HepG2 (cell line): ENCODE measurements at regions not wholly inside any gene's neighbourhood (a gene's known extent, or its start where the extent isn't known, plus 50 kb on each side); places are given as distances from the start of the nearest gene placed in this dataset.

Source experiments
- ATF1 ChIP-seq: IDR thresholded peaks from 2 replicates; pipeline ENCODE4 v1.6.1; 2016; ENCODE audit warnings: mild to moderate bottlenecking, control low read depth
- FOXK2 ChIP-seq: fragments of 450-650 bp; IDR thresholded peaks from 2 replicates; pipeline ENCODE4 v1.6.1; 2016
- GTF3A ChIP-seq: sonication (generic); formaldehyde crosslinking; conservative IDR thresholded peaks from 2 replicates; pipeline ENCODE4 v1.4.0; 2020; ENCODE audit warnings: mild to moderate bottlenecking, missing genetic modification reagents
- PRMT3 ChIP-seq: sonication (generic); formaldehyde crosslinking; IDR thresholded peaks from 2 replicates; pipeline ENCODE4 v1.8.1; 2022; ENCODE audit warnings: low read depth, mild to moderate bottlenecking, moderate library complexity, missing genetic modification reagents, borderline replicate concordance
- RBFOX2 ChIP-seq: fragments of 200-400 bp; formaldehyde crosslinking; IDR thresholded peaks from 2 replicates; pipeline ENCODE4 v1.6.1; 2017; ENCODE audit warnings: low read depth, mild to moderate bottlenecking, low read length
- ZEB1 ChIP-seq: IDR thresholded peaks from 2 replicates; pipeline ENCODE4 v1.6.1; 2012; ENCODE audit warnings: mild to moderate bottlenecking, low read depth, inconsistent platforms; ENCODE audit not compliant: insufficient replicate concordance
- ZFP62 ChIP-seq: sonication (generic); formaldehyde crosslinking; IDR thresholded peaks from 2 replicates; pipeline ENCODE4 v1.4.0; 2020; ENCODE audit warnings: missing genetic modification reagents
- ZFX ChIP-seq: sonication (generic); formaldehyde crosslinking; IDR thresholded peaks from 2 replicates; pipeline ENCODE4 v1.4.0; 2020; ENCODE audit warnings: mild to moderate bottlenecking, low read depth, missing genetic modification reagents, moderate library complexity
- ZNF256 ChIP-seq: sonication (generic); formaldehyde crosslinking; conservative IDR thresholded peaks from 2 replicates; pipeline ENCODE4 v1.4.0; 2020; ENCODE audit warnings: missing genetic modification reagents
- ZNF275 ChIP-seq: sonication (generic); formaldehyde crosslinking; IDR thresholded peaks from 2 replicates; pipeline ENCODE4 v1.8.0; 2022; ENCODE audit warnings: missing genetic modification reagents, mild to moderate bottlenecking, inconsistent platforms, borderline replicate concordance
- ZNF652 ChIP-seq: IDR thresholded peaks from 2 replicates; pipeline ENCODE4 v1.6.1; 2016; ENCODE audit warnings: low read depth, borderline replicate concordance
- TF ChIP-seq, protein P1 (sequence below): sonication (generic); formaldehyde crosslinking; conservative IDR thresholded peaks from 2 replicates; pipeline ENCODE4 v1.8.1; 2023; ENCODE audit warnings: missing genetic modification reagents
- TF ChIP-seq, protein P2 (sequence below): sonication (generic); formaldehyde crosslinking; IDR thresholded peaks from 2 replicates; pipeline ENCODE4 v1.4.0; 2020; ENCODE audit warnings: missing genetic modification reagents, borderline replicate concordance

DNA sequence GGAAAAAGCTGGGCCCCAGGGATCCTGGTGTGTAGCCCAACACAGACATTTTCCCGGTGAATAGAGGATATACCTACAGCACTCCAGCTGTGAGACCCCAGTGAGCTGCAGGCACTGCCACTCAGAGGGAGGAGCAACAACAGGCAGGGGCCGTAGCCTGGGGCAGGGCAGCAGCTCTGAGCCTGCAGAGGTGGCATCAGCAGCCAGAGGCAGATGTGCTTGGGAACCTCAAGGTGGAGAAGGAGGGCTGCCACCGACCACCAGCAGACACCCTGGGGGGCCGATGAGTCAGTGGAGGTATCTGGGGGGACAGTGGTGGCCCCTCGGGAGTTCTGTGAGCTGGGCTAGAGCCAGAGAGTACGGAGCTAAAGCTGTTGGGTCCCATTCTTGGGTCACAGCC, 110.2 kb upstream of the GDF10 start (continued):
- TF ChIP-seq, protein P1, sequence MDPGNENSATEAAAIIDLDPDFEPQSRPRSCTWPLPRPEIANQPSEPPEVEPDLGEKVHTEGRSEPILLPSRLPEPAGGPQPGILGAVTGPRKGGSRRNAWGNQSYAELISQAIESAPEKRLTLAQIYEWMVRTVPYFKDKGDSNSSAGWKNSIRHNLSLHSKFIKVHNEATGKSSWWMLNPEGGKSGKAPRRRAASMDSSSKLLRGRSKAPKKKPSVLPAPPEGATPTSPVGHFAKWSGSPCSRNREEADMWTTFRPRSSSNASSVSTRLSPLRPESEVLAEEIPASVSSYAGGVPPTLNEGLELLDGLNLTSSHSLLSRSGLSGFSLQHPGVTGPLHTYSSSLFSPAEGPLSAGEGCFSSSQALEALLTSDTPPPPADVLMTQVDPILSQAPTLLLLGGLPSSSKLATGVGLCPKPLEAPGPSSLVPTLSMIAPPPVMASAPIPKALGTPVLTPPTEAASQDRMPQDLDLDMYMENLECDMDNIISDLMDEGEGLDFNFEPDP = no peak
- TF ChIP-seq GTF3A (CRISPR knock-in tag) = no peak
- TF ChIP-seq, protein P2, sequence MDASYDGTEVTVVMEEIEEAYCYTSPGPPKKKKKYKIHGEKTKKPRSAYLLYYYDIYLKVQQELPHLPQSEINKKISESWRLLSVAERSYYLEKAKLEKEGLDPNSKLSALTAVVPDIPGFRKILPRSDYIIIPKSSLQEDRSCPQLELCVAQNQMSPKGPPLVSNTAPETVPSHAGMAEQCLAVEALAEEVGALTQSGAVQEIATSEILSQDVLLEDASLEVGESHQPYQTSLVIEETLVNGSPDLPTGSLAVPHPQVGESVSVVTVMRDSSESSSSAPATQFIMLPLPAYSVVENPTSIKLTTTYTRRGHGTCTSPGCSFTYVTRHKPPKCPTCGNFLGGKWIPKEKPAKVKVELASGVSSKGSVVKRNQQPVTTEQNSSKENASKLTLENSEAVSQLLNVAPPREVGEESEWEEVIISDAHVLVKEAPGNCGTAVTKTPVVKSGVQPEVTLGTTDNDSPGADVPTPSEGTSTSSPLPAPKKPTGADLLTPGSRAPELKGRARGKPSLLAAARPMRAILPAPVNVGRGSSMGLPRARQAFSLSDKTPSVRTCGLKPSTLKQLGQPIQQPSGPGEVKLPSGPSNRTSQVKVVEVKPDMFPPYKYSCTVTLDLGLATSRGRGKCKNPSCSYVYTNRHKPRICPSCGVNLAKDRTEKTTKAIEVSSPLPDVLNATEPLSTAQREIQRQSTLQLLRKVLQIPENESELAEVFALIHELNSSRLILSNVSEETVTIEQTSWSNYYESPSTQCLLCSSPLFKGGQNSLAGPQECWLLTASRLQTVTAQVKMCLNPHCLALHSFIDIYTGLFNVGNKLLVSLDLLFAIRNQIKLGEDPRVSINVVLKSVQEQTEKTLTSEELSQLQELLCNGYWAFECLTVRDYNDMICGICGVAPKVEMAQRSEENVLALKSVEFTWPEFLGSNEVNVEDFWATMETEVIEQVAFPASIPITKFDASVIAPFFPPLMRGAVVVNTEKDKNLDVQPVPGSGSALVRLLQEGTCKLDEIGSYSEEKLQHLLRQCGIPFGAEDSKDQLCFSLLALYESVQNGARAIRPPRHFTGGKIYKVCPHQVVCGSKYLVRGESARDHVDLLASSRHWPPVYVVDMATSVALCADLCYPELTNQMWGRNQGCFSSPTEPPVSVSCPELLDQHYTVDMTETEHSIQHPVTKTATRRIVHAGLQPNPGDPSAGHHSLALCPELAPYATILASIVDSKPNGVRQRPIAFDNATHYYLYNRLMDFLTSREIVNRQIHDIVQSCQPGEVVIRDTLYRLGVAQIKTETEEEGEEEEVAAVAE (CRISPR knock-in tag) = no peak
- no peak for TF ChIP-seq ATF1
- TF ChIP-seq ZNF652 (CRISPR knock-in tag) = no peak
- TF ChIP-seq PRMT3 (CRISPR knock-in tag) = no peak
- TF ChIP-seq ZEB1 = no peak
- TF ChIP-seq FOXK2 = no peak
- no peak for TF ChIP-seq ZNF256 (CRISPR knock-in tag)
- TF ChIP-seq ZFX (CRISPR knock-in tag) = no peak
- TF ChIP-seq ZNF275 (CRISPR knock-in tag) = no peak
- TF ChIP-seq ZFP62 (CRISPR knock-in tag) = no peak
- TF ChIP-seq RBFOX2 = no peak
